ENCODE measurements at regions not wholly inside any gene's neighbourhood (a gene's known extent, or its start where the extent isn't known, plus 50 kb on each side); places are given as distances from the start of the nearest gene placed in this dataset.
"Not testable (repeated sequence)": the region's sequence is repeated elsewhere in the genome, so short reads cannot be mapped to it uniquely, and the experiment has no call there.

GRCh38 chr20:43404878-43405277 lies 52.8 kb upstream of the SRSF6 start:
- Mint-ChIP-seq H3K36me3 (no peaks in the 10 kb centered on the region), H3K4me1 (ENCODE audit: low read depth in 2 of 2) (no peaks in the 10 kb centered on the region), H3K27ac (no peak overlapping the region), H3K9me3 (no peaks in the 10 kb centered on the region), H3K27me3 (peaks cover 17 to 34% of the 10 kb centered on the region in 2 donors), H3K4me3 (no peak overlapping the region)
- ATAC-seq = no peak
- no peak for DNase-seq (ENCODE audit: low spot score)

- H3K27me3 Mint-ChIP-seq = peaks cover 0 to 15% of the 10 kb centered on the region in 2 donors
- DNase-seq (ENCODE audit: low spot score); H3K4me3 Mint-ChIP-seq; H3K4me1 Mint-ChIP-seq (ENCODE audit: low read depth in 2 of 2); H3K27ac Mint-ChIP-seq; H3K36me3 Mint-ChIP-seq; H3K9me3 Mint-ChIP-seq; ATAC-seq: not testable (repeated sequence)
Measured at GRCh38 chr20:43400882-43401281, 56.8 kb upstream of the SRSF6 start.

GRCh38 chr20:43398676-43399324 lies 58.9 kb upstream of the SRSF6 start:
- Mint-ChIP-seq H3K36me3 (no peaks in the 10 kb centered on the region), H3K27ac (no peak overlapping the region), H3K27me3 (peaks cover 2 to 13% of the 10 kb centered on the region in 2 donors), H3K4me3 (no peak overlapping the region), H3K9me3 (no peaks in the 10 kb centered on the region), H3K4me1 (ENCODE audit: low read depth in 2 of 2) (no peaks in the 10 kb centered on the region)
- DNase-seq (ENCODE audit: low spot score) = no peak
- no peak for ATAC-seq

- DNase-seq (ENCODE audit: low spot score) = no peak
- Mint-ChIP-seq H3K9me3 (no peaks in the 10 kb centered on the region), H3K4me3 (no peak overlapping the region), H3K27ac (no peak overlapping the region), H3K27me3 (peaks cover 2 to 13% of the 10 kb centered on the region in 2 donors), H3K4me1 (ENCODE audit: low read depth in 2 of 2) (no peaks in the 10 kb centered on the region), H3K36me3 (no peaks in the 10 kb centered on the region)
- ATAC-seq = no peak
Measured at GRCh38 chr20:43397147-43397546, 60.5 kb upstream of the SRSF6 start.

- H3K27ac Mint-ChIP-seq = no peak overlapping the region
- no peaks in the 10 kb centered on the region for H3K9me3 Mint-ChIP-seq
- no peaks in the 10 kb centered on the region for H3K4me1 Mint-ChIP-seq (ENCODE audit: low read depth in 2 of 2)
- no peak overlapping the region for H3K4me3 Mint-ChIP-seq
- peaks cover 8 to 21% of the 10 kb centered on the region in 2 donors for H3K27me3 Mint-ChIP-seq
- H3K36me3 Mint-ChIP-seq = no peaks in the 10 kb centered on the region
- ATAC-seq (peak in 1 of 2 donors; percentile 15), DNase-seq (ENCODE audit: low spot score) (no peak)
Measured at GRCh38 chr20:43393052-43393451, 64.6 kb upstream of the SRSF6 start.

- ATAC-seq = peak in 1 of 2 donors; percentile 28
- H3K9me3 Mint-ChIP-seq = no peaks in the 10 kb centered on the region
- H3K27me3 Mint-ChIP-seq = peaks cover 10 to 23% of the 10 kb centered on the region in 2 donors
- DNase-seq (ENCODE audit: low spot score) = no peak
- no peaks in the 10 kb centered on the region for H3K4me1 Mint-ChIP-seq (ENCODE audit: low read depth in 2 of 2)
- no peak overlapping the region for H3K27ac Mint-ChIP-seq
- H3K4me3 Mint-ChIP-seq = no peak overlapping the region
- no peaks in the 10 kb centered on the region for H3K36me3 Mint-ChIP-seq
Measured at GRCh38 chr20:43392561-43392960, 65.1 kb upstream of the SRSF6 start.

- H3K27me3 Mint-ChIP-seq = peaks cover 14 to 33% of the 10 kb centered on the region in 2 donors
Measured at GRCh38 chr20:43389839-43390626, 67.7 kb upstream of the SRSF6 start.

GRCh38 chr20:43389211-43389610 lies 68.5 kb upstream of the SRSF6 start:
- Mint-ChIP-seq H3K4me3 (no peak overlapping the region), H3K36me3 (no peaks in the 10 kb centered on the region), H3K27ac (no peak overlapping the region), H3K4me1 (ENCODE audit: low read depth in 2 of 2) (no peaks in the 10 kb centered on the region), H3K27me3 (peaks cover 11 to 28% of the 10 kb centered on the region in 2 donors), H3K9me3 (no peaks in the 10 kb centered on the region)
- DNase-seq (ENCODE audit: low spot score) (no peak), ATAC-seq (no peak)

More at GRCh38 chr20:43389839-43390626, 67.7 kb upstream of the SRSF6 start:
- Mint-ChIP-seq H3K9me3 (no peaks in the 10 kb centered on the region), H3K27ac (no peak overlapping the region), H3K4me1 (ENCODE audit: low read depth in 2 of 2) (no peaks in the 10 kb centered on the region), H3K4me3 (no peak overlapping the region), H3K36me3 (no peaks in the 10 kb centered on the region)
- DNase-seq (ENCODE audit: low spot score) (no peak), ATAC-seq (peak in 1 of 2 donors; percentile 35)

- Mint-ChIP-seq H3K9me3 (no peaks in the 10 kb centered on the region), H3K27me3 (peaks cover 11 to 27% of the 10 kb centered on the region in 2 donors), H3K4me3 (no peak overlapping the region), H3K4me1 (ENCODE audit: low read depth in 2 of 2) (no peaks in the 10 kb centered on the region), H3K27ac (no peak overlapping the region), H3K36me3 (no peaks in the 10 kb centered on the region)
- DNase-seq (ENCODE audit: low spot score) (no peak), ATAC-seq (no peak)
Measured at GRCh38 chr20:43388268-43389002, 69.3 kb upstream of the SRSF6 start.

- peaks cover 11 to 27% of the 10 kb centered on the region in 2 donors for H3K27me3 Mint-ChIP-seq
- ATAC-seq (no peak), DNase-seq (ENCODE audit: low spot score) (no peak)
- H3K9me3 Mint-ChIP-seq = no peaks in the 10 kb centered on the region
- no peaks in the 10 kb centered on the region for H3K4me1 Mint-ChIP-seq (ENCODE audit: low read depth in 2 of 2)
- no peaks in the 10 kb centered on the region for H3K36me3 Mint-ChIP-seq
- no peak overlapping the region for H3K4me3 Mint-ChIP-seq
- H3K27ac Mint-ChIP-seq = no peak overlapping the region
Measured at GRCh38 chr20:43387737-43388136, 70.0 kb upstream of the SRSF6 start.

GRCh38 chr20:43386878-43387277 lies 70.8 kb upstream of the SRSF6 start:
- Mint-ChIP-seq H3K4me1 (ENCODE audit: low read depth in 2 of 2) (no peaks in the 10 kb centered on the region), H3K27ac (no peak overlapping the region), H3K27me3 (peaks cover 11 to 26% of the 10 kb centered on the region in 2 donors), H3K36me3 (no peaks in the 10 kb centered on the region), H3K4me3 (no peak overlapping the region), H3K9me3 (no peaks in the 10 kb centered on the region)
- no peak for DNase-seq (ENCODE audit: low spot score)
- no peak for ATAC-seq

GRCh38 chr20:43385914-43386313 lies 71.8 kb upstream of the SRSF6 start:
- H3K4me3 Mint-ChIP-seq = no peak overlapping the region
- peaks cover 9 to 17% of the 10 kb centered on the region in 2 donors for H3K27me3 Mint-ChIP-seq
- H3K27ac Mint-ChIP-seq = no peak overlapping the region
- H3K36me3 Mint-ChIP-seq = no peaks in the 10 kb centered on the region
- no peak for DNase-seq (ENCODE audit: low spot score)
- H3K4me1 Mint-ChIP-seq (ENCODE audit: low read depth in 2 of 2) = no peaks in the 10 kb centered on the region
- ATAC-seq = no peak
- no peaks in the 10 kb centered on the region for H3K9me3 Mint-ChIP-seq

GRCh38 chr20:43384101-43384940 lies 73.4 kb upstream of the SRSF6 start:
- no peaks in the 10 kb centered on the region for H3K9me3 Mint-ChIP-seq
- H3K27me3 Mint-ChIP-seq = peaks cover 16 to 26% of the 10 kb centered on the region in 2 donors

More at GRCh38 chr20:43384101-43384940, 73.4 kb upstream of the SRSF6 start:
- Mint-ChIP-seq H3K4me3 (no peak overlapping the region), H3K27ac (no peak overlapping the region), H3K4me1 (ENCODE audit: low read depth in 2 of 2) (no peaks in the 10 kb centered on the region), H3K36me3 (no peaks in the 10 kb centered on the region)
- DNase-seq (ENCODE audit: low spot score) (no peak), ATAC-seq (no peak)

All from natural killer cell treated with Interleukin-12 subunit alpha and Interleukin-12 subunit beta and Interleukin-15 and Interleukin-18, amount 100 ng/mL, for 72 hours (primary cell).